ENCODE measurements at regions not wholly inside any gene's neighbourhood (a gene's known extent, or its start where the extent isn't known, plus 50 kb on each side); places are given as distances from the start of the nearest gene placed in this dataset.

DNA sequence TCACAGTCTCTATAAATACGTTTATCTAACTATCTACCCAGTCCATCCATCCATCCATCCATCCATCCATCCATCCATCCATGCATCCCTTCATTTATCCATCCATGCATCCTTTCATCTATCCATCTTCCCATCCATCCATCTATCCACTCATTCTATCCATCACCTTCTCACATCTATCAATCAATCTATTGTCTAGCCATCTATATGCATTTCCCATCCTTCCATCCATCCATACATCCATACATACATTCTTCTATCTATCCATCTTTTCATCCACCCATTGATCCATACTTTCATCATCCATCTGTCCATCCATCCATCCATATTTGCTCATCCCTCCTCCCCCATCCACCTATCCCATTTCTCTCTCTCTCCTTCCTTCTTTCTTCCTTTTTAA is 51.6 kb upstream of the CTNNBL1 start (continued):
- TF ChIP-seq, protein P1, sequence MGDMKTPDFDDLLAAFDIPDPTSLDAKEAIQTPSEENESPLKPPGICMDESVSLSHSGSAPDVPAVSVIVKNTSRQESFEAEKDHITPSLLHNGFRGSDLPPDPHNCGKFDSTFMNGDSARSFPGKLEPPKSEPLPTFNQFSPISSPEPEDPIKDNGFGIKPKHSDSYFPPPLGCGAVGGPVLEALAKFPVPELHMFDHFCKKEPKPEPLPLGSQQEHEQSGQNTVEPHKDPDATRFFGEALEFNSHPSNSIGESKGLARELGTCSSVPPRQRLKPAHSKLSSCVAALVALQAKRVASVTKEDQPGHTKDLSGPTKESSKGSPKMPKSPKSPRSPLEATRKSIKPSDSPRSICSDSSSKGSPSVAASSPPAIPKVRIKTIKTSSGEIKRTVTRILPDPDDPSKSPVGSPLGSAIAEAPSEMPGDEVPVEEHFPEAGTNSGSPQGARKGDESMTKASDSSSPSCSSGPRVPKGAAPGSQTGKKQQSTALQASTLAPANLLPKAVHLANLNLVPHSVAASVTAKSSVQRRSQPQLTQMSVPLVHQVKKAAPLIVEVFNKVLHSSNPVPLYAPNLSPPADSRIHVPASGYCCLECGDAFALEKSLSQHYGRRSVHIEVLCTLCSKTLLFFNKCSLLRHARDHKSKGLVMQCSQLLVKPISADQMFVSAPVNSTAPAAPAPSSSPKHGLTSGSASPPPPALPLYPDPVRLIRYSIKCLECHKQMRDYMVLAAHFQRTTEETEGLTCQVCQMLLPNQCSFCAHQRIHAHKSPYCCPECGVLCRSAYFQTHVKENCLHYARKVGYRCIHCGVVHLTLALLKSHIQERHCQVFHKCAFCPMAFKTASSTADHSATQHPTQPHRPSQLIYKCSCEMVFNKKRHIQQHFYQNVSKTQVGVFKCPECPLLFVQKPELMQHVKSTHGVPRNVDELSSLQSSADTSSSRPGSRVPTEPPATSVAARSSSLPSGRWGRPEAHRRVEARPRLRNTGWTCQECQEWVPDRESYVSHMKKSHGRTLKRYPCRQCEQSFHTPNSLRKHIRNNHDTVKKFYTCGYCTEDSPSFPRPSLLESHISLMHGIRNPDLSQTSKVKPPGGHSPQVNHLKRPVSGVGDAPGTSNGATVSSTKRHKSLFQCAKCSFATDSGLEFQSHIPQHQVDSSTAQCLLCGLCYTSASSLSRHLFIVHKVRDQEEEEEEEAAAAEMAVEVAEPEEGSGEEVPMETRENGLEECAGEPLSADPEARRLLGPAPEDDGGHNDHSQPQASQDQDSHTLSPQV (IDR thresholded peaks at IDR 0.05): no peak
- TF ChIP-seq ZNF384 (IDR thresholded peaks at IDR 0.05; ENCODE audit: borderline replicate concordance, low read depth, low read length) (no peak), POLR2A (IDR thresholded peaks at IDR 0.05; ENCODE audit: low read depth, low read length) (no peak)
- TF ChIP-seq, protein P2, sequence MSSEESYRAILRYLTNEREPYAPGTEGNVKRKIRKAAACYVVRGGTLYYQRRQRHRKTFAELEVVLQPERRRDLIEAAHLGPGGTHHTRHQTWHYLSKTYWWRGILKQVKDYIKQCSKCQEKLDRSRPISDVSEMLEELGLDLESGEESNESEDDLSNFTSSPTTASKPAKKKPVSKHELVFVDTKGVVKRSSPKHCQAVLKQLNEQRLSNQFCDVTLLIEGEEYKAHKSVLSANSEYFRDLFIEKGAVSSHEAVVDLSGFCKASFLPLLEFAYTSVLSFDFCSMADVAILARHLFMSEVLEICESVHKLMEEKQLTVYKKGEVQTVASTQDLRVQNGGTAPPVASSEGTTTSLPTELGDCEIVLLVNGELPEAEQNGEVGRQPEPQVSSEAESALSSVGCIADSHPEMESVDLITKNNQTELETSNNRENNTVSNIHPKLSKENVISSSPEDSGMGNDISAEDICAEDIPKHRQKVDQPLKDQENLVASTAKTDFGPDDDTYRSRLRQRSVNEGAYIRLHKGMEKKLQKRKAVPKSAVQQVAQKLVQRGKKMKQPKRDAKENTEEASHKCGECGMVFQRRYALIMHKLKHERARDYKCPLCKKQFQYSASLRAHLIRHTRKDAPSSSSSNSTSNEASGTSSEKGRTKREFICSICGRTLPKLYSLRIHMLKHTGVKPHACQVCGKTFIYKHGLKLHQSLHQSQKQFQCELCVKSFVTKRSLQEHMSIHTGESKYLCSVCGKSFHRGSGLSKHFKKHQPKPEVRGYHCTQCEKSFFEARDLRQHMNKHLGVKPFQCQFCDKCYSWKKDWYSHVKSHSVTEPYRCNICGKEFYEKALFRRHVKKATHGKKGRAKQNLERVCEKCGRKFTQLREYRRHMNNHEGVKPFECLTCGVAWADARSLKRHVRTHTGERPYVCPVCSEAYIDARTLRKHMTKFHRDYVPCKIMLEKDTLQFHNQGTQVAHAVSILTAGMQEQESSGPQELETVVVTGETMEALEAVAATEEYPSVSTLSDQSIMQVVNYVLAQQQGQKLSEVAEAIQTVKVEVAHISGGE (CRISPR knock-in tag; IDR thresholded peaks at IDR 0.05): no peak
